Retinal pigment epithelial cell (primary cell): ENCODE measurements at regions not wholly inside any gene's neighbourhood (a gene's known extent, or its start where the extent isn't known, plus 50 kb on each side); places are given as distances from the start of the nearest gene placed in this dataset.

Experiments used
- DNase-seq: peaks from one replicate; pipeline ENCODE4 v3.0.0-alpha.2; 2010; ENCODE audit warnings: low read depth
- H3K4me3 ChIP-seq: 2 replicates; pipeline ENCODE4 v1.5.1; 2011; ENCODE audit warnings: mild to moderate bottlenecking, low read length, control low read depth, moderate library complexity
- CTCF ChIP-seq: conservative IDR thresholded peaks from 2 replicates; pipeline ENCODE4 v1.5.1; 2011; ENCODE audit warnings: low read depth, low read length, control low read depth, inconsistent platforms

- no peak for DNase-seq
- TF ChIP-seq CTCF, result no peak
- no peak overlapping the region for H3K4me3 ChIP-seq
Observed at GRCh38 chr20:42020316-42020715, 402.1 kb upstream of the CHD6 start.

DNA sequence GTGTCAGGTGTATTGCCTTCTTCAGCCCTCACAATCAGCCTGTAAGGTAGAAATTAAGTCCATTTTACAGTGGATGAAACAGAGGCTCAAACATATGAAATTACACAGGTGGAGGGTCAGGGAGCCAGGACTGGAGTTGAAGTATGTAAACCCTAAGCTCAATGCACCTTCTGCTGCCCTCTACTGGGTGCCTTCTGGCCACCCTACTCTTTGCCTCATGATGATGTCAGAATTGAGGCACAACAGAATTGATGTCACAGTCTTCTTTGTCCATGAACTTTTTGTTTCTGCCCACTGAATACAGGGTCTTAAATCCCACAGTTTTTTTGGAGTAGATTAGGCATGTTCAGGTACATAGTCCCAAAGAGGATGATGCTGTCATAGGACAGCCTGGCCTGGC, 400.8 kb upstream of the CHD6 start:
- TF ChIP-seq CTCF, result no peak
- H3K4me3 ChIP-seq, result no peak overlapping the region
- DNase-seq, result no peak

GRCh38 chr20:42010090-42010489, 391.9 kb upstream of the CHD6 start:
- no peak for DNase-seq
- H3K4me3 ChIP-seq, result no peak overlapping the region
- TF ChIP-seq CTCF, result no peak

DNA sequence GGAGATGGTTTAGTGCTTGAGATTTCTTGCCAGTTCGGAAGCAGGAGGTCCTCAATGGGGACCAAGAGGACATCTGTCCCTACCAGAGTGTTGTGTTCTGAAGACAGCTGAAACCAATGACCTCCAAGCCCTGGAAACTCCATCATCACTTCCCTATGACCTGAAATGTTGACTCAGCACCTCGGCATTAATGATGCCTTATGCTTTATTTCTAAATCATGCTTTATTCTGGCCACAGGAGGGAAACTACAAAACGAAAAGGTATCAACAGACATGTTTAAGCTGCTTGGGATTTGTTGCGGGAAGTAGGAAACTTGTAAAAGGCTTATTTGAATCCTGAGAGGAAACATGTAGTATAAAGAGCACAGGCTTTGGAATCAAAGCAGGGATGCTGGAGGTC, 389.1 kb upstream of the CHD6 start:
- no peak for DNase-seq
- no peak overlapping the region for H3K4me3 ChIP-seq
- no peak for TF ChIP-seq CTCF

DNA sequence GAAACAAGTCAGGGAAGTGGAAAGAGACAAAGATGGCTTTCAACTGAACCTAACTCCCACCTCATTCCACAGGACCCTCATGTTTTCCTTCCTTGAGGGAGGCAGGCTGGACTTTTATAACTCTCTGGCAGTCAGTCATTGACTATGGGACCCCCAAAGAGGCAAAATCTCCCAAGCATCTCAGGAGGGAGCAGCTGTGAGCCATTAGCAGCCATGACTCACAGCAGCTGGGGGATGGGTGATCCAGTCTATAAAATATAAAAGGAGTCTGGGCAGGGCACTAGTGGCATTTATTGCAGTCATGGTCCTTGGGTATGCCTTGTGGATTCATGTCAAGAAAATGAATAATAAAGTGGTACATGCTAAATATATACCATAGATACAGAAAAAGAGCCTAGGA, 387.0 kb upstream of the CHD6 start:
- no peak for DNase-seq
- TF ChIP-seq CTCF, result no peak
- H3K4me3 ChIP-seq, result no peak overlapping the region

GRCh38 chr20:42003380-42003779, 385.2 kb upstream of the CHD6 start:
- DNase-seq, result no peak
- TF ChIP-seq CTCF, result no peak
- no peak overlapping the region for H3K4me3 ChIP-seq

- no peak for TF ChIP-seq CTCF
- DNase-seq, result no peak
- H3K4me3 ChIP-seq, result no peak overlapping the region
Observed at GRCh38 chr20:41998539-41999341, 380.6 kb upstream of the CHD6 start.
